GM08714 (cell line): ENCODE measurements at regions not wholly inside any gene's neighbourhood (a gene's known extent, or its start where the extent isn't known, plus 50 kb on each side); places are given as distances from the start of the nearest gene placed in this dataset.
"Not testable (repeated sequence)": the region's sequence is repeated elsewhere in the genome, so short reads cannot be mapped to it uniquely, and the experiment has no call there.

Experiments
- H3K4me3 ChIP-seq: fragments of 200-500 bp; sonication (Bioruptor generic); 2 replicates; pipeline ENCODE4 v1.5.1; 2014; ENCODE audit warnings: mild to moderate bottlenecking, low read length, inconsistent platforms
- ZNF274 ChIP-seq: IDR thresholded peaks from 2 replicates; pipeline ENCODE4 v1.6.1; 2012; ENCODE audit warnings: mild to moderate bottlenecking, low read depth, low read length

GRCh38 chr5:40429258-40430100, 250.2 kb upstream of the PTGER4 start:
- TF ChIP-seq ZNF274: no peak
- H3K4me3 ChIP-seq: no peak overlapping the region

- no peak for TF ChIP-seq ZNF274
- H3K4me3 ChIP-seq: no peak overlapping the region
Measured at GRCh38 chr5:40428815-40429214, 250.9 kb upstream of the PTGER4 start.

GRCh38 chr5:40428126-40428525, 251.6 kb upstream of the PTGER4 start:
- no peak overlapping the region for H3K4me3 ChIP-seq
- TF ChIP-seq ZNF274: no peak

- H3K4me3 ChIP-seq: not testable (repeated sequence)
Measured at GRCh38 chr5:40417046-40417810, 262.5 kb upstream of the PTGER4 start.

GRCh38 chr5:40416588-40416987, 263.1 kb upstream of the PTGER4 start:
- no peak overlapping the region for H3K4me3 ChIP-seq
- TF ChIP-seq ZNF274: no peak

GRCh38 chr5:40416098-40416497, 263.6 kb upstream of the PTGER4 start:
- no peak overlapping the region for H3K4me3 ChIP-seq
- TF ChIP-seq ZNF274: no peak

- TF ChIP-seq ZNF274: no peak
- H3K4me3 ChIP-seq: no peak overlapping the region
Measured at GRCh38 chr5:40414922-40415321, 264.8 kb upstream of the PTGER4 start.

GRCh38 chr5:40413743-40414142, 266.0 kb upstream of the PTGER4 start:
- H3K4me3 ChIP-seq: no peak overlapping the region
- TF ChIP-seq ZNF274: no peak

- no peak for TF ChIP-seq ZNF274
Measured at GRCh38 chr5:40412771-40413170, 266.9 kb upstream of the PTGER4 start.

GRCh38 chr5:40410964-40411635, 268.6 kb upstream of the PTGER4 start:
- TF ChIP-seq ZNF274: no peak

More at GRCh38 chr5:40412771-40413170, 266.9 kb upstream of the PTGER4 start:
- H3K4me3 ChIP-seq: no peak overlapping the region

GRCh38 chr5:40410231-40410861, 269.4 kb upstream of the PTGER4 start:
- H3K4me3 ChIP-seq: no peak overlapping the region
- no peak for TF ChIP-seq ZNF274

More at GRCh38 chr5:40410964-40411635, 268.6 kb upstream of the PTGER4 start:
- H3K4me3 ChIP-seq: no peak overlapping the region

- no peak for TF ChIP-seq ZNF274
- no peak overlapping the region for H3K4me3 ChIP-seq
Measured at GRCh38 chr5:40409601-40410000, 270.1 kb upstream of the PTGER4 start.

GRCh38 chr5:40406741-40407211, 272.9 kb upstream of the PTGER4 start:
- TF ChIP-seq ZNF274: no peak

GRCh38 chr5:40405996-40406740, 273.5 kb upstream of the PTGER4 start:
- no peak overlapping the region; the same call in 1 of the 2 replicates for H3K4me3 ChIP-seq
- no peak for TF ChIP-seq ZNF274

More at GRCh38 chr5:40406741-40407211, 272.9 kb upstream of the PTGER4 start:
- H3K4me3 ChIP-seq: peak overlapping the region; percentile 41; the same call in 1 of the 2 replicates
